ENCODE measurements at regions not wholly inside any gene's neighbourhood (a gene's known extent, or its start where the extent isn't known, plus 50 kb on each side); places are given as distances from the start of the nearest gene placed in this dataset.

DNA sequence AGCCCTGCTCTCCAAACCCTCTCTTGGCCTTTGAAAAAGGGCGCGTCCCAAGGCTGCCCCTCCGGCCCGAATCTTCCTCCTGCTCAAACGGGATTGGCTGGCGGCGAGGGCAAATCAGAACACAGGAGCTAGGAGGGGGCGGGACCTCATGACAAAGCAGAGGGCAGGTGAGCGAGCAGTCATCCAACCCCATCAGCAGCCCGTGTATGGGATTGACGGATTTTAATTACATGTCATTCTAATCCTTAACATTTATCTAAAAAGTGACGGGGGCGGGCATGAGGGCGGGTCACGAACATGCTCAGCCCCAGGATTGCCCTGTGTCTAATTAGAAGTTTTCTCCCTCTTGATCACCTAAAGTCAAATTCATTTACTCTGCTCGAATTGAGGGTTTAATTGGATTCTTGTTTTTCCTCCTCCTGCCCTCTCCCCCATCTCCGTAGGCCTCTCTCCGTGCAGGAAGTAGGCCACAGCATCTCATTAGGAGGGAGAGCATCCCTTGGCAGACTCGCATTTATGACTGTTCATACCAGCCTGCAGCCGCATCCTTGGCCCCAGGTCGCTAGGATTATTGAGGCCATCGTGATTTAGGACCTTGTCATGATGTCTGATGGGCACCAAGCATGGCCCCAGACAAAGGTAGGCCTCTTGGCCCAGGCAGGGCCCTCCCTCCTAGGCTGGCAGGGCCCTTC, 147.1 kb downstream of the CHST1 start:
- DNase-seq = no peak

DNA sequence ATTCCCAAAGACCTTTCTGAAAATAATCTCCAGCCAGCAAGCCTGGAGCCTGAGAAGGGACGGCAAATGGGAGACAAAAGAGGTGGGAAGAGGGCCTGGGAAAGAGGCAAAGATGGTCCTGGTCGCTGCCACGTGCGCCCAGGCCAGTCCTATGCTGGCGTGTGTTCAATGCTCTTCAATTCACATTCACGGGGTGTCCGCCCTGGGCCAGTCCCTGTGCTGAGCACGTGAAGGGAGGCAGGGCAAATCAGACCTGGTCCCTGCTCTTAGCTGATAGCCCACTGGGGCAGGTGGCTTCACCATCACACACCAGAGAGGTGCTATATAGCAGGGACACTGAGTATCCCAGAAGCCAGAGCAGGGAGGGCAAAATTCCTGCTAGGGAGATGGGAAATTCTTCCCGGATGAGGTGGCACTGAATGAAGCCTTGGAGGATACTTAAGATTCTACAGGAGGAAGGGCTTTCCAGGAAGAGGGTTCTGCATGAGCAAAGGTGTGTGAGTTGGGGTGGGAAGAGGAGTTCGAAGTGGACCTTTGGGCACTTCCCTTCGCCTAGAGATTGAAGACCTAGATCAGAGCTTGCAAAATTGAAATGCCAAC, 148.2 kb downstream of the CHST1 start:
- no peak for DNase-seq

DNA sequence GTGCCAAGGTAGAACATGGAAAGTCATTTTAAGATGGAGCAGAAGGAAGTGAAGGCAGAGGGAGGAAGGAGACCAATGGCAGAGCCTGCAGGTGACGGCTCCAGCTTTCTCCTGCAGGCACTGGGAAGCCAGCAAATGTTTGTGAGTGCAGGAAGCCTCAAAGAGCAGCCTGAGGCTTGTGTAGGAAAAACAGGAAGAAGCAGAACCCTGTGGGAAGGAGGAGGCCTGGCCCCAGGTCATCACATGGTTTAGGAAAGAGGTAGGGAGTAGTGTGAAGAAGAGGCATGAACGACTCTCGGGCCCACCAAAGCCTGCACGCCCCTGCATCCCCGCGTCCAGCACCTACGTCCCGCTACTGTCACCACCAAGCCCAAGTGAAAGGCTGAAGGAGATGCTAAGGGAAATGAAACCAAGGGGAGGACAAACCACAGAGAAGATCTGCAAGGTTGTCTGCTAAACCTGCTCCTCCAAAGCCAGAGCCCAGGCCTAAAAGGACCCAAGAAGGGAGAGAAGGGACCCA, 151.5 kb downstream of the CHST1 start:
- no peak for DNase-seq

DNA sequence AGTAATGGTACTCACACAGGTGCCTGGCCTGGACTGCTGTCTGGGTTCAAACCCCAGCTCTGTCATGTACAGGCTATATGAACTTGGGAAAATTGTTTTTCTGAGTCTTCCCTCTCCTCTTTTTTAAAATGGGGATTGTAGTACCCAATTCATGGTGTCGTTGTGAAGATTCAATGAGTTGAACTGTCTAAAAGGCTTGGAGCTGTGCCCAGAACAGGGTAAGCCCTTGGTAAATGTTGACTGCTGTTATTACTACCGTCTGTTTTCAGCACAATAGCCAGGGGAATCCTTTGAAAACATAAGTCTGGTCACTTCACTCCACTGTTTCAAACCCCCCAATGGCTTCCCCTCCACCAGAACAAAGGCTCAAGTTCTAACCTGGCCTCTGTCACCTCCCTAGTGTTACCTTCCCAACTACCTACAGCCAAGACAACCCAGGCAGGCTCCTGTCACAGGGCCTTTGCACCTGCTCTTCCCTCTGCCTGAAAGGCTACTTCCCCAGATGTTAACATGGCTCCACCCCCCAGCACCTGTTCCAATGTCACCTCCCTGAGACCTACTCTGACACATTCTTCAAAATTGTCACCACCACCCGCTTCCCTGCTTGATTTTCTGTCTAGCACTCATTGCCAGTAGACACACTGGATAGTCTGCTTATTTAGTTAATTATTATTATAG, 152.8 kb downstream of the CHST1 start:
- no peak for DNase-seq

DNA sequence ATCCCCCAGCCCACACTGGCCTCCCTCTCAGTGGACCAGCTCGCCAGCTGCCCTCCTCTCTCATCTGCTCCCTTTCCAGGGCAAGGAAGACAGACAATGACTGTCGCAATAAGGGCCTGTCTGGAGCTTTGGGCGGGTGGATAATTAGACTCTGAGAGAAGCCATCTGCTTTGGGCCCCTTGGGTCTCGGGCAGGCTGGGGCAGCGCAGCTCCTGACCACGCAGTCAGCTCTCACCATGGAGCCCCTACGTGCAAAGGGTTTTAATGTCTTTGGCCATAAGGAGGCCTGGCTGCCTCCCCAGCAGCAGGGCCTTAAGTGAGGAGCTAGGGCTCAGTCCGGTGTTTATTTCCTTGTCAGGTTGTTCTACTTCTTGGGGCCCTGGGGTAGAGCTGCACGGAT, 153.9 kb downstream of the CHST1 start:
- no peak for DNase-seq

DNA sequence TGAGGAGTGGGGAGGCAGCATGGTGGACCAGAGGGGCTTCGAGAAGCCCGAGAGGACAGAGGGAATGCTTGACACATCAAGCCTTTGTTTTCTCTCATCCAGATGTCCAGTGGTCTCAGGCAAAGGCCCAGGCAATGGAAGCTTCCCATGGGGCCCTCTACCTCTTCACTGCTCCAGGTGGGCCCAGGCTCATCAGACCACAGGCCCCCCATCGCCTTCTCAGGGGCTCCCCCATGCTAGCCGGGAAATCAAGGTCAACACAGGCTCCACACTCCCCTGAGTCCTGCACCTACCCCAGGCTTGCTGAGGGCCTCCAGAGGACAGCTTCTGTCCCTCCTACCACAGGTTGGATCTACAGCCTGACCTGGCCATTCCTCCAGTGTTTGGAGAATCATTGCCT, 157.5 kb downstream of the CHST1 start:
- no peak for DNase-seq

DNA sequence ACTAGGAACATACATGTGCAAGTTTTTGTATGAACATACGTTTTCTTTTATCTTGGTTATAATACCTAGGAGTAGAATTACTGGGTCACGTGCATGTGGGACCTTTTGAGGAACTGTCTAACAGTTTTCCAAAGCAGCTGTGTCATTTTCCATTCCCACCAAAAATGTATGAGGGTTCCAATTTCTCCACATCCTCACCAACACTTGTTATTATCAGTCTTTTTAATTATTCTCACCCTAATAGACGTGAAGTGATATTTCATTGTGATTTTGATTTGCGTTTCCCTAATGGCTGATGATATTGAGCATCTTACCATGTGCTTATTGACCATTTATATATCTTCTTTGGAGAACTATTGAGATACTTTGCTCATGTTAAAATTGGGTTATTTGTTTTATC, 162.1 kb downstream of the CHST1 start:
- DNase-seq = no peak

DNA sequence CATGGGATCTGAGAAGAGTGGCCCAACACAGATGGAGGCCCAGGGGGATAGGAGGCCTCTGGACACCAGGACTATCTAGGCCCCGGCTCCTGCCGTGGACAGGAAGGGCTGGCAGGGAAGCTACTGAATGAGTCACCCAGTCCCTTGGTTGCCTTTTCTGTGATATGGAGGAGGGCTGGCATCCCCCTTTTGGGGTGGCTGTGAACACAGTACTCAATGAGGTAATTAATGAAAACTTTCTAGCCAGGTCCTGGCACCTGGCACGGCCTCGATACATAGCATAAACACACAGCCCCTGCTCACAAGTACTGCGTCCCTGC, 163.2 kb downstream of the CHST1 start:
- DNase-seq = no peak

DNA sequence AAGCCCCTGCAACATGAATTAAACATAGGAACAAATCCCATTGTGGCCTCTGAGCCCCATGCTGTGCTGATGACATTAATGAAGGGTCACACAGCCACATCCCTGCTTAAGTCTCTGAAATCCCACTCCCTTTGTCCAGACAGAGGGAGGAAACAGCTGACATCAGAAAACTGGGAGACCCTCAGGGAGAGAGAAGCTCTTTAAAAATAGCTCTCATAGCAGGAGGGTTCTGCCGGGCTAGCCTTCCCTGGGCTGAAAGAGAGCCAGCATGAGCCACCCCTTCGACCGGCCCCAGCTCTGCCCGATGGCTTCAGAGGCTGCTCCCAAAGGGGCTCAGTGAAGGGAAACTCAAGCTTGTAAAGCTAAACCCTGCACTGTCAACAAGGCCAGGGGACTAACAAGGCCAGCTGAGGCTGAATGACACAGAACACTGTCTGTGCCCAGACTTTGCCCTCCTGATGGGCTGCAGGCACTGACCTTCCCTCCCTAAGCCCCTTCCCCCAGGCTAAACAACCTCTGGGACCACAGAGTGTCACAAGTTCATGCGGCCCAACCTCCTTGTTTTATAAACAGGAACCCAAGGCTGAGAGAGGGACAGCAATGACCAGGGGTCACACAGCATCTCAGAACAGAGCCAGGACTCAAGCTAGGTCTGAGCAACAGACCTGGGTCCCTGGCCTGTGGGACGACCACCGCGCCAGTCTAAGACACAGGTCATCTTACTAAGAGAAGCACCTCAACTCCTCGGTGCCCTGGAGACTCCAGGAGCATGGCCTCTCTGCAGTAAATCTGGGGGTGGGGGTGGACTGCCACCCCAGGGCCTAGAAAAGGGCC, 163.8 kb downstream of the CHST1 start:
- no peak for DNase-seq

DNA sequence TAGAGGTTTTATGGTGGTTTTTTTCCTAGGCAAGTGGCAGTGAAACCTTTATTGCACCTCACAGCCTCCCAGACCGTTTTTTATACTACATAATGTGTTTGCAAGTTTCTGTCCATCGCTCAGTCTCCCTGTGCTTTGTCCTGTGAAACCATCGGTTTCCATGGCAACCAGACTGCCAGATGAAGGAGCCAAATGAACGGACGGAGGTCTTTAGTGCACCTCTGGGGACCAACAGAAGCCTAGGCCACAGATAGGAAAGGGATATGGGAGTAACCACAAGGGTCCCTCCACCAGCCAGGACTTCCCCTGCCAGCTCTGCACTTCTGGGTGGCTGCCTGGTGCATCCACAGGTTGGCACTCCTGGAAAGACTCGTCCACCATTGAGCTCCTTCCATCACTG, 165.0 kb downstream of the CHST1 start:
- DNase-seq = no peak

DNA sequence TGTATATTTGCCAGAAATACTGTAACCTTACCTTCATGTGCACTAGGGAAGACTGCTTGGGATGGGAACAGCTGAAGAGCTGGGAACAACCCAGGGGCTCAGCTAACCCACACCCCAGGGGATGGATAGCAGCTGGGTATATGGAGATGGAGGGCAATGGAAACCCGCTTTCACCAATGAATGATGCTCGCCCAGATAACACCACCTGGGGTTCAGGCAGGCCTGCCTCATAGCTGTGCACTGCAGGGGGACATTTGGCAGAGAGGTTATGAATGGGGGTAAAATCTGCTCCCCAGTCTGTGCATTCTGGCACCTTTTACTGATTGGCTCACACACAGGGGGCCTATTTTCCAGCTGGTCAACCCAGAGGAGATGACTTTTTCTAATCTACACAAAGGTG, 170.7 kb downstream of the CHST1 start:
- DNase-seq = no peak

DNA sequence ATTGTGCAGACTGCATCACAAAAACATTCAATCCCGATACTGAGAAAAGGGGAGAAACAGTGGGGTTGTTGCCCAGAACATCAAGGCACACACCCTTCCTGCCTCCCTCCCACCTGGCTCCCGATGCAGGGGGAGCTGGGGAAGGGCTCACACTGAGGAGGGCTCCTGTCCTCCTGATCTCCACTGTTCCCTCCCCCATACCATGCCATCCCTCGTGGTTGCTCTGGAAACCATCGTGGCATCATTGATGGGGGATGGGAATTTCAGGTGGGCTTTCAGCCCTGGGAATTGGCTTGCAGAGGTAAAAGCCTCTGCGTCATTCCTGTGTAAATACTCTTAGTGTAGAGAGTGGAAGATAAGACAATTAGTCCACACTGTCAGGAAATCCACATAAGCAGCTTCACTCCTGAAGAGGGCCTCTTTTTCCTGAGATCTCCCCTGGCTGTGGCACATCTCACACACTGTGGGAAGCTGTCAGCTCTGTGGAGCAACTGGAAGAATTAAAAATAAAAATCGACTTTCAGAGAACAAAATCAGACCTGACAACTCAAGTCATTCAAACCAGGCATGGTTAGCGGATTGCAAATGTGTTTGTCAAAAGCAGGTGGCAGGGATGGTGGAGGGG, 176.0 kb downstream of the CHST1 start:
- no peak for DNase-seq

DNA sequence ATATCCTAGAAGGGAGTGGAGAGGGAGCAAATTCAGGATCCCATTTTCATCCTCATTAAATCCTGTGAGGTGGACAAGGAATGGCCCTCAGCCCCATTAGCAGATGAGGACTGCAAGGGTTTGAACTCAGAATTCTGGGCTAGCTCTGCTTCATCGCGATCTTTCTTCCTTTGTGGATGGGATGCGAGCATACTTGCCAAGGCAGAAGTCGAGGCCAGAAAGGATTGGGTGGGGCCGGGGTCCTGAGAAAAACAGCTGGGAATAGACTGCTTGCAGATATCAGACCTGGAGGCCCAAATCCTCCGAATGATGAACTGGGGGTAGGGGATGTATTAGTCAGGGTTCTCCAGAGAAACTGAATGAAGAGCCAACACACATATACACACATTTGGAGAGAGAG, 179.0 kb downstream of the CHST1 start:
- no peak for DNase-seq

DNA sequence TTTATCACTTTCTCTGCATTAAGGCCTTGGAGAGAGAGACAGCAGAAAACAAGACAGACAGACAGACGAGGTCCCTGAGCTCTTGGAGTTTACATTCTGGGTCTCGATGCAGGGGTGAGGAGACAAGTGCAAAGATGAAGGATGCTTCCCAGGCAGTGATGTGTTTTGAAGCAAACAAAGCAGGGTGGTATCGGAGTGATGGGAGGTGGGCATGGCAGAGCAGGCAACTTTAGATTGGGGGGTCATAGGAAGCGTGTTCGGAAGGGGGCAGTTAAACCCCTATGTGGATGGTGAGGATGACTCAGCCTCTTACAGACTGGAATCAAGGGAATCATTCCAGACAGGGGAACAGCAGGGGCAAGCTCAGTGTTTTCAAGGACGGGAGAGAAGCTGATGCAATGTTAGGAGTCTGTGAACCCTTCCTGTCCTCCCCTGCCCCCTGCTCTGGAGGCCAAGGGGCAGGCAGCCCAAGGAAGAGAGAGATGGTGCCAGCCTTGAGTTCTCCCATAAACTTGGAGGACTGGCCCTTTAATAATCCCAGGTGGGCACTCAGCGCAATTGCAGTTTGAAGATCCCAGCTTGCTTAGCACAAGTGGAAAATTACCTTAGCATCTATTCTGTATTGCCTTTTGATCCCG, 180.2 kb downstream of the CHST1 start:
- no peak for DNase-seq

DNA sequence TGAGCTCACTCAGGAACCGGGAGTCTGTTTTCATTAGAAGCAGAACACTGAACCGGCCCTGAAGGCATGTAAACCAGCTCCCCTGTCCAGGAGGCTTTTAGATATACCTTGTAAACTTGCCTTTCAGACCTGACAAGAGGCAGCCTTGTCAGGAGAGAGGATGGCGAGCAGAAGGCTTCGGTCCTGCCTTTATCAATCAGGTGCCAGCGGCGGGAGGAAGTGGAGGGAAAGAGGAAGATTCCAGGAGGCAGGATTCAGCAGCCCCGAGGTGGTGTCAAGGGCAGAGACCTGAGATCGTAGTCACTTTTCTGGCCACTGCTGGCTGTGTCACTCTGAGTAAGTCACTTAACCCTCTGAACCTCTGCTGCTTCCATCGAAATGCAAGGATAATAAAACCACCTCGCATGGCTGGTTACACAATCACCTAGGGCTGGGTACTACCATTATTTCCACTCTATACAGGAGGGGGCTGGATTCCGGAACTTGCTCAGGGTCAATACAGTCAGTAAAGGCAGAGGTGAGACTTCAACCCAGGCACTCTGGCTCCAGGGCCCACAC, 181.0 kb downstream of the CHST1 start:
- no peak for DNase-seq

DNA sequence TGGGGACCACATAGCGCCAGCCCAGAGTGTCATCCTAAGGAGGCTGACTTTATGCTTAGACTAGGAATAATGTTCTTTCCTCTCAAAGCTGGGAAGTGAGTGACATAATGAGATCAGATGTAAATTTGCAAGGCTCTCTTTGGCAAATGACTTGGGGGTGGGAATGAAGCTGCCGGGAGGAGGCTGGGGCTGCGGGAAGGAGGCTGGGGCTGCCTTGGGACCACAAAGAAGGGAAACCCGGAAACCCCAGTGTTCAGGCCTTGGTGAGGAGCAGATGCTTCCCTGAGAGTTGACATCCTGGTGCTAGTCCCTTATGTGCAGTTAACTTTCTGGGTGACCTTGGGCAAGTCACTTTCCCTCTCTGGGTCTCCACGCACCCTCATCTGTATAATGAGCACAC, 182.0 kb downstream of the CHST1 start:
- no peak for DNase-seq

DNA sequence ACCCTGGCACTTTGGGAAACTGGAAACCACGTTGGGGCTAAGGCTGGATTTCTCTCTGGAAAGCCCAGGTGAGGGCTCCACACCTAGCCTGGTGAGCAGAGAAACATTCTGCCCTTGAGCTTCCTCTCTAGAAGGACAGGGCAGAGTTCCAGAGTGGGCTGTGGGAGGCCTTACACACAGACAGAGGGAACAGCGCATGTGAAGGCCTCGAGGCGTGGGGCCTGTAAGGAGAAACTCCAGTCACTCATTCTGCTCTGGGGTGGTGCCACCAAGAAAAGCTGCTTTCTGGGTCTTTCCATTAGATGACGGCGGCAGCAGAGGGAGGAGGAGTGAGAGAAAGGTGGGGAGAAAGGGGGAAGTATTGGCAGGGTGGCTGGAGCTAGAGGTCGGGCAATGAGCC, 183.1 kb downstream of the CHST1 start:
- DNase-seq = no peak

DNA sequence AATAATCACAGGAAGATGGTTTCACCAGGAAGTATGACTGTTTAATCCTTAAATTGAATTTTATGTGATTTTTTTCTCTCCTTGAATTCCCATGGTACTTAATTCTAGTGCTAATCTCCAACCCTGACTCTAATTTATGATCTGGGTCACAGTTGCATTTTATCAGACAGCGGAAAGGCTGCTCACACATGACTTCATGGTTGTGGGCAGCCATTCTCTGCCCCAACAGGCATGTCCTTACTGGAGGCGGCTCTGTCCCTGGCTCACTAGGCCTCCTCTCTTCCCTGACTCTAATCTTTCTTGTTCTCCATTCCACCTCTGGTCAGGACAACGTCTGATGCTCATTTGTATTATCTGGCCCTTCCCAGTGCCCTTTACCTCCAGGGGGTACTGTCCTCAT, 184.4 kb downstream of the CHST1 start:
- no peak for DNase-seq

DNA sequence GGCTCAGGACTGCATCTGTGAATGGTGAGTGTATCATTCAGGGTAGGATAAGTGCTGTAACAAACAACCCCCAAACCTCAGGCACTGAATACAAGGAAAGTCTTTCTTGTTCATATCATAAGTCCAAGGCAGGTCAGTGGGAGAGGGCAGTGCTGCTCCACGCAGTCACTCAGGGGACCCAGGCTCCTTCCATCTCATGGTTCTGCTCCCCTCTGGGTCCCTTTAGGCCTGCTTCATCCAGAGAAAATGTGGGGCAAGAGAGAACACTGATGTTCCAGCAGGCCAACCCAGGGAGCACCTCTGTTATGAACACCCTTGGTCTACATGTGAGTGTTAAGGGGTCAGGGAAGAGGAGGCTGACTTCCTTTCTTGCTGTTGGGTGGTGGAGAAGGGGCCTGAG, 187.8 kb downstream of the CHST1 start:
- DNase-seq = no peak

DNA sequence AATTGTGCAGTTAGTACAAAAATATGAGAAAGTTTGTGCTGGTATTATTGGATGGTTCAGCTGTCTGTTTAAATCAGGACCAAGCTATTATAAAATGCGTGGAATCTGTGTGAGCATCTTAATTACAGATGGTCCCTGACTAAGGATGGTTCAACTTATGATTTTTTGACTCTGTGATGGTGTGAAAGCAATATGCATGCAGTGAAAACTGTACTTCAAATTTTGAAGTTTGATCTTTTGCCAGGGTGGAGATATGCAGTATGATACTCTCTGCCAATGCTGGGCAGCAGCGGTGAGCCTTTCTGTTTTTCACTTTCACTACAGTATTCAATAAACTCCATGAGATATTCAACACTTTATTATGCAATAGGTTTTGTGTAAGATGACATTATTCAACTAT, 189.3 kb downstream of the CHST1 start:
- no peak for DNase-seq

DNA sequence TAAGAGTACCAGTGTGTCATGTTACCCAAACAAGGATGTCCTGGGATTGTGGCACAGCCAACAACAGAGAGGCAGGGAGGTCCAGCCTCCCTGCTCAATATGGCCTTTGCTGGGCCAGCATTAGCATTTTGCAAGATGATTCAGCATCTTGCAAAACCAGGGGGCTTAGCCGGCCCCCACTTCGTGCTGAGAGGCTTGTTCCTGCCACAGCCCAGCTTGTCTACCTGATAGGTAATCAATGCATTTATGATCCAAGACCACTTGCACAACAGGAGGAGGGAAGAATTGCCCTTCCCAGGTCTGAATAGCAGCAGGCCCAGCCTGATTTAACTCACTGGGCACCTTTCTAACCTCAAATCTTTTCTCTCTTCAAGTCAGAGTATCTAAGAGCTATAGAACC, 189.0 kb upstream of the SYT13 start:
- no peak for DNase-seq

DNA sequence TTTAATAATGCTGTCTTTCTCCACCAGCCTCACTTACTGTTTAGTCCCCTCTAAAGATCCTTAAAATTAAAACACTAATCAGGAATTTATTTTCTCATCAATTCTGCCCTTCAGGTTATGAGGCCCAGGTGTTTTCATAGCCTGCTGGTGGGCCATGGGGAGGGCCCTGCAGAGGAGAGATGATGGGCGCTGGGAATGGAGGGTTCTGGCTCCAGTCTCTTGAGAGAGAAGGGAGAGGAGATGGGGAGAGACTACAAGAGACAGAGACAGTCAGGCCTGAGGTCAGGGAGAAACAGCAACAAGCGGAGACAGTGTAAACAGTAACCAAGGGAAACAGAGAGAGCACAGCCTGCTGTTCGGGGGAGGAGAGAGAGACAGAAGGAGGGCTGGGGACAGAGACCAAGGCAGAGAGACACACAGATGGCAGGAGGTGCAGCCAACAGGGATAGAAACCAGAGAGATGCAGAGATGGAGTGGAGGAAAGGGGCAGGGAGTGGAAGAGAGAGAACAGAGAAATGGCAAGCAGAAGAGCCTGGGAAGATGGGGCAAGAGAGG, 187.3 kb upstream of the SYT13 start:
- no peak for DNase-seq
